ENCODE measurements at regions not wholly inside any gene's neighbourhood (a gene's known extent, or its start where the extent isn't known, plus 50 kb on each side); places are given as distances from the start of the nearest gene placed in this dataset.

DNA sequence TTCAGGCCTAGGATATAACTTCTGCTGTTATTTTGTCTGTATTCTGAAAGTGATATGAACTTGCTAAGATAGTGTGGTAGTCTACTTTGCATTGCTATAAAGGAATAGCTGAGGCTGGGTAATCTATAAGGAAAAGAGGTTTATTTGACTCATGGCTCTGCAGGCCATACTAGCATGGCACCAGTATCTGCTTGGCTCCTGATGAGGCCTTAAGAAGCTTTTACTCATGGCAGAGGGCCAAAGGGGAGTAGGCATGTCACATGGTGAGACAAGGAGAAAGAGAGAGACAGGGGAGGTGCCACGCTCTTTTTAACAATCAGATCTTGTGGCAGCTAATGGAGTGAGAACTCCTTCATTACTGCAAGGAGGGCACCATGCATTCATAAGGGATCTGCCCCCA, 247.3 kb downstream of the GPAT3 start:
- Histone ChIP-seq H3K4me3 (ENCODE audit: low read depth, low read length, poor library complexity, severe bottlenecking) (no peak overlapping the region), H3K4me1 (ENCODE audit: insufficient read depth, low read length, poor library complexity, severe bottlenecking) (no peaks in the 10 kb centered on the region), H3K9me3 (ENCODE audit: low read depth, low read length, poor library complexity, severe bottlenecking) (no peaks in the 10 kb centered on the region), H3K27ac (ENCODE audit: low read depth, low read length, poor library complexity, severe bottlenecking) (no peak overlapping the region), H3K27me3 (replicated peaks; ENCODE audit: insufficient read depth, low read depth, low read length, poor library complexity) (no peaks in the 10 kb centered on the region), H3K36me3 (ENCODE audit: insufficient read depth, low read length, poor library complexity, severe bottlenecking) (no peaks in the 10 kb centered on the region)
- ChIA-PET POLR2A (ENCODE audit: low non-redundant PET) (no interaction called here), CTCF (no interaction called here)
- DNase-seq (ENCODE audit: low spot score) = peak; percentile 18
- intact Hi-C loops (cut with micrococcal nuclease; ENCODE audit: unreplicated experiment) = no loop called here
- no TSS peak for BruUV-seq (replicated peaks)
- no peak for TF ChIP-seq EZH2 (IDR thresholded peaks at IDR 0.05; ENCODE audit: borderline replicate concordance, low read depth, low read length, poor library complexity, severe bottlenecking)
- TF ChIP-seq, protein P1, sequence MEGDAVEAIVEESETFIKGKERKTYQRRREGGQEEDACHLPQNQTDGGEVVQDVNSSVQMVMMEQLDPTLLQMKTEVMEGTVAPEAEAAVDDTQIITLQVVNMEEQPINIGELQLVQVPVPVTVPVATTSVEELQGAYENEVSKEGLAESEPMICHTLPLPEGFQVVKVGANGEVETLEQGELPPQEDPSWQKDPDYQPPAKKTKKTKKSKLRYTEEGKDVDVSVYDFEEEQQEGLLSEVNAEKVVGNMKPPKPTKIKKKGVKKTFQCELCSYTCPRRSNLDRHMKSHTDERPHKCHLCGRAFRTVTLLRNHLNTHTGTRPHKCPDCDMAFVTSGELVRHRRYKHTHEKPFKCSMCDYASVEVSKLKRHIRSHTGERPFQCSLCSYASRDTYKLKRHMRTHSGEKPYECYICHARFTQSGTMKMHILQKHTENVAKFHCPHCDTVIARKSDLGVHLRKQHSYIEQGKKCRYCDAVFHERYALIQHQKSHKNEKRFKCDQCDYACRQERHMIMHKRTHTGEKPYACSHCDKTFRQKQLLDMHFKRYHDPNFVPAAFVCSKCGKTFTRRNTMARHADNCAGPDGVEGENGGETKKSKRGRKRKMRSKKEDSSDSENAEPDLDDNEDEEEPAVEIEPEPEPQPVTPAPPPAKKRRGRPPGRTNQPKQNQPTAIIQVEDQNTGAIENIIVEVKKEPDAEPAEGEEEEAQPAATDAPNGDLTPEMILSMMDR (conservative IDR thresholded peaks at IDR 0.05; ENCODE audit: low read depth, low read length) = no peak

DNA sequence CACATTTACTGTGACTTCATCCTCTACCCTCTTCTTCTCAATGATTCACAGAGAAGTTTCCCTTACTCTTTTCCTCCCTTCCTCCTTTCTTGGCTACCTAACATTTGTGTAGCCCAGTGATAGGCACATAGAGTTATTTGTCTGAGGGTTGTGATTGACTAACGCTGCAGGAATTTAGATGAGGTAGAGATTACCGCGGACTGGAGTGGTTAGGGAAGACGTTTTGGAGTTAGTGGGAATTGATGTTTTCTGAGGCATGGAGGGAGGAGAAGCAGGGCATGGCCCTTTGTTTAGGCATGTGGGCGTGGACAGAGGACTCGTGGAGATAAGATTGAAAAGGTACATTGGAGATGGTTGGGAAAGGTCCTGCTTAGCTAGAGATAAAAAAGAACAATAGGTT, 246.7 kb downstream of the GPAT3 start:
- TF ChIP-seq EZH2 (IDR thresholded peaks at IDR 0.05; ENCODE audit: borderline replicate concordance, low read depth, low read length, poor library complexity, severe bottlenecking) = no peak
- TF ChIP-seq, protein P1 (conservative IDR thresholded peaks at IDR 0.05; ENCODE audit: low read depth, low read length) = no peak
- H3K36me3 ChIP-seq (ENCODE audit: insufficient read depth, low read length, poor library complexity, severe bottlenecking) = no peaks in the 10 kb centered on the region
- no peak overlapping the region for H3K27ac ChIP-seq (ENCODE audit: low read depth, low read length, poor library complexity, severe bottlenecking)
- H3K4me3 ChIP-seq (ENCODE audit: low read depth, low read length, poor library complexity, severe bottlenecking) = no peak overlapping the region
- no peaks in the 10 kb centered on the region for H3K27me3 ChIP-seq (replicated peaks; ENCODE audit: insufficient read depth, low read depth, low read length, poor library complexity)
- no peak for DNase-seq (ENCODE audit: low spot score)
- ChIA-PET POLR2A (ENCODE audit: low non-redundant PET) (no interaction called here), CTCF (no interaction called here)
- intact Hi-C loops (cut with micrococcal nuclease; ENCODE audit: unreplicated experiment) = no loop called here
- no TSS peak for BruUV-seq (replicated peaks)
- H3K9me3 ChIP-seq (ENCODE audit: low read depth, low read length, poor library complexity, severe bottlenecking) = no peaks in the 10 kb centered on the region
- H3K4me1 ChIP-seq (ENCODE audit: insufficient read depth, low read length, poor library complexity, severe bottlenecking) = no peaks in the 10 kb centered on the region

DNA sequence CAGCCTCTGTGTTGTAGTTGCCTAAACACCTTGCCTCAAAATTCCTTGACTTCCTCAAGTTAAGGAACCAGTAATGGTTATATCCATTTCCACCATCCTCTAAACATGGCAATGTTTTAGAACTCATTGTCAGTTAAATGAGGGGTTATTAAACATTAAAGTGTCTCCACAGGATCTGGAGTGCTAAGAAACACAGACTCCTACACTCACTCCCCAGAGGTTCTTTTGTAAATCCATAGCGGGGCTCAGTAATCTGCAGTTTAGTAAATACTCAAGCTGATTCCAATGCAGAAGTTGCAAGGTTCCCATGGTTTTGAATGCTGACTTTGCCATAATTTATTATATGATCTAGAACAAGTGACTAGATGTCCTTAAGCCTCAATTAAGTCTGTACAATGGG, 245.5 kb downstream of the GPAT3 start:
- Histone ChIP-seq H3K4me1 (ENCODE audit: insufficient read depth, low read length, poor library complexity, severe bottlenecking) (no peaks in the 10 kb centered on the region), H3K27ac (ENCODE audit: low read depth, low read length, poor library complexity, severe bottlenecking) (no peak overlapping the region), H3K27me3 (replicated peaks; ENCODE audit: insufficient read depth, low read depth, low read length, poor library complexity) (no peaks in the 10 kb centered on the region), H3K36me3 (ENCODE audit: insufficient read depth, low read length, poor library complexity, severe bottlenecking) (no peaks in the 10 kb centered on the region), H3K4me3 (ENCODE audit: low read depth, low read length, poor library complexity, severe bottlenecking) (no peak overlapping the region), H3K9me3 (ENCODE audit: low read depth, low read length, poor library complexity, severe bottlenecking) (no peaks in the 10 kb centered on the region)
- intact Hi-C loops (cut with micrococcal nuclease; ENCODE audit: unreplicated experiment) = no loop called here
- TF ChIP-seq, protein P1 (conservative IDR thresholded peaks at IDR 0.05; ENCODE audit: low read depth, low read length) = no peak
- no peak for TF ChIP-seq EZH2 (IDR thresholded peaks at IDR 0.05; ENCODE audit: borderline replicate concordance, low read depth, low read length, poor library complexity, severe bottlenecking)
- BruUV-seq (replicated peaks) = no TSS peak
- ChIA-PET CTCF (no interaction called here), POLR2A (ENCODE audit: low non-redundant PET) (no interaction called here)
- DNase-seq (ENCODE audit: low spot score) = peak; percentile 12
